Glutamatergic neuron (in vitro differentiated cells): ENCODE measurements at regions not wholly inside any gene's neighbourhood (a gene's known extent, or its start where the extent isn't known, plus 50 kb on each side); places are given as distances from the start of the nearest gene placed in this dataset.

ENCODE experiments used
- DNase-seq: peaks from one replicate; pipeline ENCODE4 v3.0.0; 2022
- H3K27ac Mint-ChIP-seq: one replicate; pipeline ENCODE4 v1.8.0; 2020; ENCODE audit warnings: mild to moderate bottlenecking, mixed read lengths, inconsistent platforms; ENCODE audit not compliant: unreplicated experiment
- H3K27me3 Mint-ChIP-seq: one replicate; pipeline ENCODE4 v1.8.0; 2020; ENCODE audit warnings: mild to moderate bottlenecking, moderate library complexity, mixed read lengths, inconsistent platforms; ENCODE audit not compliant: unreplicated experiment
- H3K36me3 Mint-ChIP-seq: one replicate; pipeline ENCODE4 v1.8.0; 2020; ENCODE audit warnings: mild to moderate bottlenecking, mixed read lengths, inconsistent platforms; ENCODE audit not compliant: unreplicated experiment
- H3K4me1 Mint-ChIP-seq: one replicate; pipeline ENCODE4 v1.8.0; 2020; ENCODE audit warnings: mild to moderate bottlenecking, low read depth, mixed read lengths, inconsistent platforms; ENCODE audit not compliant: unreplicated experiment
- H3K4me3 Mint-ChIP-seq: one replicate; pipeline ENCODE4 v1.8.0; 2020; ENCODE audit warnings: mild to moderate bottlenecking, mixed read lengths, inconsistent platforms; ENCODE audit not compliant: unreplicated experiment
- H3K9me3 Mint-ChIP-seq: one replicate; pipeline ENCODE4 v1.8.0; 2020; ENCODE audit warnings: mild to moderate bottlenecking, moderate library complexity, mixed read lengths, inconsistent platforms; ENCODE audit not compliant: unreplicated experiment
- CTCF ChIP-seq: fragments of 200-600 bp; sonication (generic); IDR thresholded peaks from one replicate; pipeline ENCODE4 v1.5.0; 2021; ENCODE audit not compliant: partially characterized antibody, unreplicated experiment

DNA sequence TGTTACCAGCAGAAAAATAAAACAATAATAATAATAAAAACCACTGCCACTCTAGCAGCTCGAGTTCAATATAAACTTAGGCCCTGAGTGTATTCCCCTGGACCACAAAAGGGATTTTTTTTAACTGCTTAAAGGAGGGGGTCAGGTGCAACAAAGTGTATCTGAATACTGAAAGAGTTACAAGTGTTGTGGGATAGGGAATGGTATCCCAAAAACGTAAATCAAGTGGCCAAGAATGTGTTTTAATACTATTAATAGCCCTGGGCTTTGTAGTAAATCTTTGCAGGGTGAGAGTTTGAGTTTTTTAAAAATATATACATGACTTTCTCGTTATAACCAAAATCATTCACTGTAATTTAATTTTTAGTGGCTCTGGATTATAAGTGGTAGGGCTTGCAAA is 860.1 kb upstream of the INTU start:
- no peak overlapping the region for H3K4me3 Mint-ChIP-seq
- no peak for DNase-seq
- H3K27me3 Mint-ChIP-seq, result peaks cover 2% of the 10 kb centered on the region
- TF ChIP-seq CTCF, result no peak
- H3K9me3 Mint-ChIP-seq, result peaks cover 3% of the 10 kb centered on the region
- peaks cover 5% of the 10 kb centered on the region for H3K4me1 Mint-ChIP-seq
- H3K36me3 Mint-ChIP-seq, result no peaks in the 10 kb centered on the region
- H3K27ac Mint-ChIP-seq, result peak overlapping the region; percentile 17

DNA sequence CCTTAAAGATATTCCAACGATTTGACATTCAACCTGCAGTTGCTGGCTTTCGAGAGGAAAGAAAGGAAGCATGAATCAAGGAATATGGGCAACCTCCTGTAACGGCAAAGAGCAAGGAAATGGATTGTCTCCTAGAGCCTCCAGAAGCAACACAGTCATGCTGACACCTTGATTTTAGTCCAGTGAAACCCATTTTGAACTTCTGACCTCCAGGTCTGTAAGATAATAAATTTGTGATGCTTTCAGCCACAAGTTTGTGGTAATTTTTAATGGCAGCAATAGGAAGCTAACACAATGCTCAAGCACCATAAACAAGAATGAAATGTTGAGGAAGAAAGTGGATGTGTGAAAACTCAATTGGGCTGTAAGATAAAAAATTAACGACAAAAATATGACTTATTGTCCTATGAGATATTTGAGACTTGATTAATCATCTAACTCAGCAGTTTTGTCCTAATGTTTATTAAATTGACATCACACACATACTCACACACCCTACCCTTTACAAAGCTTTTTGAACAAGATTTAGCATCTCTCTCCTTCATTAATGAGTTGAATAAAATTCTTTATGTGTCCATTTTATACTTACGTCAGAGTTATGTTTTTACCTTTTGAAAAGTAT is 857.2 kb upstream of the INTU start:
- no peak overlapping the region for H3K4me3 Mint-ChIP-seq
- TF ChIP-seq CTCF, result no peak
- no peaks in the 10 kb centered on the region for H3K27me3 Mint-ChIP-seq
- H3K36me3 Mint-ChIP-seq, result no peaks in the 10 kb centered on the region
- no peaks in the 10 kb centered on the region for H3K9me3 Mint-ChIP-seq
- no peak overlapping the region for H3K27ac Mint-ChIP-seq
- peaks cover 5% of the 10 kb centered on the region for H3K4me1 Mint-ChIP-seq
- DNase-seq, result no peak

GRCh38 chr4:126776361-126776760 is 856.4 kb upstream of the INTU start:
- H3K9me3 Mint-ChIP-seq, result no peaks in the 10 kb centered on the region
- no peak for TF ChIP-seq CTCF
- no peaks in the 10 kb centered on the region for H3K36me3 Mint-ChIP-seq
- no peak overlapping the region for H3K4me3 Mint-ChIP-seq
- H3K4me1 Mint-ChIP-seq, result peaks cover 5% of the 10 kb centered on the region
- H3K27ac Mint-ChIP-seq, result no peak overlapping the region
- DNase-seq, result no peak
- H3K27me3 Mint-ChIP-seq, result no peaks in the 10 kb centered on the region

GRCh38 chr4:126777649-126778048 is 855.1 kb upstream of the INTU start:
- Mint-ChIP-seq H3K9me3 (no peaks in the 10 kb centered on the region), H3K27me3 (no peaks in the 10 kb centered on the region), H3K4me1 (no peaks in the 10 kb centered on the region), H3K4me3 (no peak overlapping the region), H3K27ac (no peak overlapping the region), H3K36me3 (no peaks in the 10 kb centered on the region)
- no peak for DNase-seq
- TF ChIP-seq CTCF, result no peak

GRCh38 chr4:126778348-126778747 is 854.4 kb upstream of the INTU start:
- Mint-ChIP-seq H3K27ac (no peak overlapping the region), H3K9me3 (no peaks in the 10 kb centered on the region), H3K4me1 (no peaks in the 10 kb centered on the region), H3K4me3 (no peak overlapping the region), H3K36me3 (no peaks in the 10 kb centered on the region), H3K27me3 (no peaks in the 10 kb centered on the region)
- no peak for DNase-seq
- no peak for TF ChIP-seq CTCF
